Osteocyte (in vitro differentiated cells): ENCODE measurements at regions not wholly inside any gene's neighbourhood (a gene's known extent, or its start where the extent isn't known, plus 50 kb on each side); places are given as distances from the start of the nearest gene placed in this dataset.

ENCODE experiments used
- DNase-seq: peaks from one replicate; pipeline ENCODE4 v3.0.0; 2021; ENCODE audit warnings: mixed read lengths; ENCODE audit not compliant: unreplicated experiment; ENCODE audit errors: extremely low spot score
- H3K27ac Mint-ChIP-seq: one replicate; pipeline ENCODE4 v1.8.0; 2021; ENCODE audit warnings: mild to moderate bottlenecking, mixed read lengths; ENCODE audit not compliant: unreplicated experiment
- H3K27me3 Mint-ChIP-seq: one replicate; pipeline ENCODE4 v1.8.0; 2021; ENCODE audit warnings: mixed read lengths; ENCODE audit not compliant: unreplicated experiment
- H3K36me3 Mint-ChIP-seq: one replicate; pipeline ENCODE4 v1.8.0; 2021; ENCODE audit warnings: mixed read lengths; ENCODE audit not compliant: unreplicated experiment
- H3K4me1 Mint-ChIP-seq: one replicate; pipeline ENCODE4 v1.8.0; 2021; ENCODE audit warnings: mixed read lengths; ENCODE audit not compliant: unreplicated experiment
- H3K4me3 Mint-ChIP-seq: one replicate; pipeline ENCODE4 v1.8.0; 2021; ENCODE audit warnings: mild to moderate bottlenecking, moderate library complexity, mixed read lengths; ENCODE audit not compliant: unreplicated experiment
- H3K9me3 Mint-ChIP-seq: one replicate; pipeline ENCODE4 v1.8.0; 2021; ENCODE audit warnings: mixed read lengths; ENCODE audit not compliant: unreplicated experiment
- CTCF ChIP-seq: fragments of 200-600 bp; sonication (generic); IDR thresholded peaks from 2 replicates; pipeline ENCODE4 v1.5.0; 2021; ENCODE audit warnings: antibody characterized with exemption, mild to moderate bottlenecking, moderate library complexity

GRCh38 chr4:116585246-116585645 lies 500.1 kb downstream of the TRAM1L1 start:
- no peaks in the 10 kb centered on the region for H3K9me3 Mint-ChIP-seq
- H3K4me3 Mint-ChIP-seq: no peak overlapping the region
- H3K27me3 Mint-ChIP-seq: peaks cover 13% of the 10 kb centered on the region
- no peak for DNase-seq
- no peak overlapping the region for H3K27ac Mint-ChIP-seq
- H3K36me3 Mint-ChIP-seq: no peaks in the 10 kb centered on the region
- TF ChIP-seq CTCF: no peak
- no peaks in the 10 kb centered on the region for H3K4me1 Mint-ChIP-seq

- H3K36me3 Mint-ChIP-seq: no peaks in the 10 kb centered on the region
- H3K9me3 Mint-ChIP-seq: no peaks in the 10 kb centered on the region
- no peak overlapping the region for H3K4me3 Mint-ChIP-seq
- H3K27ac Mint-ChIP-seq: no peak overlapping the region
- peaks cover 13% of the 10 kb centered on the region for H3K27me3 Mint-ChIP-seq
- H3K4me1 Mint-ChIP-seq: no peaks in the 10 kb centered on the region
- DNase-seq: no peak
- TF ChIP-seq CTCF: no peak
Measured at GRCh38 chr4:116577321-116577720, 508.1 kb downstream of the TRAM1L1 start.

GRCh38 chr4:116573540-116573939 lies 511.8 kb downstream of the TRAM1L1 start:
- Mint-ChIP-seq H3K36me3 (no peaks in the 10 kb centered on the region), H3K27ac (no peak overlapping the region), H3K9me3 (peaks cover 7% of the 10 kb centered on the region), H3K4me1 (no peaks in the 10 kb centered on the region), H3K27me3 (peaks cover 5% of the 10 kb centered on the region), H3K4me3 (no peak overlapping the region)
- DNase-seq: no peak
- no peak for TF ChIP-seq CTCF

- Mint-ChIP-seq H3K36me3 (no peaks in the 10 kb centered on the region), H3K4me1 (no peaks in the 10 kb centered on the region), H3K9me3 (peaks cover 21% of the 10 kb centered on the region), H3K27ac (no peak overlapping the region), H3K4me3 (no peak overlapping the region), H3K27me3 (no peaks in the 10 kb centered on the region)
- TF ChIP-seq CTCF: no peak
- no peak for DNase-seq
Measured at GRCh38 chr4:116561768-116562167, 523.6 kb downstream of the TRAM1L1 start.

- Mint-ChIP-seq H3K27ac (no peak overlapping the region), H3K4me3 (no peak overlapping the region), H3K36me3 (no peaks in the 10 kb centered on the region), H3K9me3 (no peaks in the 10 kb centered on the region), H3K4me1 (no peaks in the 10 kb centered on the region), H3K27me3 (peaks cover 5% of the 10 kb centered on the region)
- TF ChIP-seq CTCF: no peak
- no peak for DNase-seq
Measured at GRCh38 chr4:116551806-116552205, 533.6 kb downstream of the TRAM1L1 start.
